NCI-H345 treated with DMSO at 0.1 percent for 48 hours (cell line): ENCODE measurements at regions not wholly inside any gene's neighbourhood (a gene's known extent, or its start where the extent isn't known, plus 50 kb on each side); places are given as distances from the start of the nearest gene placed in this dataset.
"Not testable (repeated sequence)": the region's sequence is repeated elsewhere in the genome, so short reads cannot be mapped to it uniquely, and the experiment has no call there.

ENCODE experiments used
- DNase-seq: peaks from one replicate; lab custom pipeline; 2025; ENCODE audit not compliant: unreplicated experiment; lab: John Stamatoyannopoulos, UW

- not testable (repeated sequence) for DNase-seq
These were observed 658.6 kb upstream of the TMEM132C start for GRCh38 chr12:127608359-127608758.

DNA sequence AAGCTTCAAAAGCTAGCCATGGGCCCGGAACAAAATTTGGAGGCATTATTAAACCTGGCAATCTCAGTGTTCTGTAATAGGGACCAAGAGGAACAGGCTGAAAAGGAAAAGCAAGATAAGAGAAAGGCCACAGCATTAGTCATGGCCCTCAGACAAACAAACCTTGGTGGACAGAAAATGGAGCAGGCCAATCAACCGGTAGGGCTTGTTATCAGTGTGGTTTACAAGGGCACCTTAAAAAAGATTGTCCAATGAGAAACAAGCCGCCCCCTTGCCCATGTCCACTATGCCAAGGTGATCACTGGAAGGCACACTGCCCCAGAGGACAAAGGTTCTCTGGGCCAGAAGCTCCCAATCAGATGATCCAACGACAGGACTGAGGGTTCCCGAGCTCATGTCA is 653.9 kb upstream of the TMEM132C start:
- DNase-seq = no peak

- no peak for DNase-seq
These were observed 646.9 kb upstream of the TMEM132C start for GRCh38 chr12:127619869-127620734.

GRCh38 chr12:127620735-127621355 is 646.1 kb upstream of the TMEM132C start:
- peak; percentile 10 for DNase-seq

DNA sequence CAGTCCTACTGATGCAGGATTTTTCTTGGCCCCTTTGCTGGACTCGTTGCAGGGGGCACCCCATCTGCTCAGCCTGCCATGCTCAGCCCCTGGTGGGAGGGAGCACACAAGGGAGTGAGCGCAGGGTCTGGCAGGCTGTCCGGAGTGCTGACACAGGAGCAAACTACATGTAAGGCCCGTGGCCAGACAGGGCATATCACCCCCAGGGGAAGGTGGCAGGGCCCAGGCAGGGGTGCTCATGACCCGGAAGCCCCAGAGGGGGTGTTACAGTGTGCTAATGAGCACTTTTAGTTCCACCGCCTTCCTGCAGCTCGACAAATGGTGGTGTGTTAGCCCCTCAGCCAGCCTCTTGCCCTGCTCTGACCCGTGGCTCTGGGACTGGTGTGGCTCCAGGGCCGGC is 645.6 kb upstream of the TMEM132C start:
- no peak for DNase-seq

DNA sequence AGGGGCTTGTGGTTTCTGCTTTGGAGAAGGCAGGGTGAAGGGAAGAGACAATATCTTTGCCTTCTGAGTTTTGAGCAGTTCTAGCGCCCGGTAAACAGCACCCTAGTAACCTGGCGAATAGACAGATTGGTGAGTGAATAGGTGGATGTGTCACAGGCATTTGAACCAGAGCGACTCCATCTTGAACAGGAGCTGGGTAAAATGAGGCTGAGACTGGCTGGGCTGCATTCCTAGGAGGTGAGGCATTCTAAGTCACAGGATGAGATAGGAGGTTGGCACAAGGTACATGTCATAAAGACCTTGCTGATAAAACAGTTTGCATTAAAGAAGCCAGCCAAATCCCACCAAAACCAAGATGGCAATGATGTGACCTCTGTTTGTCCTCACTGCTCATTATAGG is 643.6 kb upstream of the TMEM132C start:
- DNase-seq = no peak

GRCh38 chr12:127625176-127625771 is 641.7 kb upstream of the TMEM132C start:
- DNase-seq = no peak

- no peak for DNase-seq
These were observed 638.3 kb upstream of the TMEM132C start for GRCh38 chr12:127628645-127629044.

- no peak for DNase-seq
These were observed 637.7 kb upstream of the TMEM132C start for GRCh38 chr12:127629066-127629820.

- DNase-seq = no peak
These were observed 634.5 kb upstream of the TMEM132C start for GRCh38 chr12:127632461-127632860.

GRCh38 chr12:127635838-127636237 is 631.1 kb upstream of the TMEM132C start:
- no peak for DNase-seq

GRCh38 chr12:127636882-127637281 is 630.1 kb upstream of the TMEM132C start:
- no peak for DNase-seq

DNA sequence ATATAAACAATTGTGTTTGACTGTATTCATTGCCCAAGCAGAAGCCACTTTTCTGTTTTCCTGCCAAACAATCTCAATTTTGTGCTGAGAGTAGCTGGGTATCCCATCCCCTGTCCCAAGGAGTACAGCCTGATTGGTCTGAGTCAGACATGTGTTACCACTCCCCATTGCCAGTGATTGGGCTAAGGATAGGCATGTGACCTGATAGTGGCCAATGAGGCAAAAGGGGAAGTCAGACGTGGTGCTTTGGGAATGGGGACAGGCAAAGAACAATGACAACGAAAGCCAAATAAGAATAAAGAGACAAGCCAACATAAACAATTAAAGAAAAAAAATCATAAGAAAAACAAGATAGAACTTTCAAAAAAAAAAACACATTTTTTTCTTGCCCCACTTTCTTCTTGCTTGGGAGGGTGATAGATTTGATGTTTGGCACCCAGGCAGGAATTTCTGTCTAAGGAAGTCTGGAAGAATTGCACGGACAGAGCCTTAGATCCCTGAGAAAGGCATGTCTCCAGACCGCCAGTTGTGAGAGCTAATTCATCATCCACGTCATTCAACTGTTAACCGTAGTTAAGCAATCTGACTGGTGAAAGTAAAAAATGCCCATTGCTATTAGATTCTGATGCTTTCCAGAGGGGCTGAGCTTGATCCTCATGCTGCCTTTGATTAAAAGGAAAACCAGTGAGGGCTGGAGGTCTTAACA is 626.6 kb upstream of the TMEM132C start:
- DNase-seq = no peak

GRCh38 chr12:127642208-127642607 is 624.8 kb upstream of the TMEM132C start:
- DNase-seq = no peak

- no peak for DNase-seq
These were observed 618.6 kb upstream of the TMEM132C start for GRCh38 chr12:127648321-127648720.

DNA sequence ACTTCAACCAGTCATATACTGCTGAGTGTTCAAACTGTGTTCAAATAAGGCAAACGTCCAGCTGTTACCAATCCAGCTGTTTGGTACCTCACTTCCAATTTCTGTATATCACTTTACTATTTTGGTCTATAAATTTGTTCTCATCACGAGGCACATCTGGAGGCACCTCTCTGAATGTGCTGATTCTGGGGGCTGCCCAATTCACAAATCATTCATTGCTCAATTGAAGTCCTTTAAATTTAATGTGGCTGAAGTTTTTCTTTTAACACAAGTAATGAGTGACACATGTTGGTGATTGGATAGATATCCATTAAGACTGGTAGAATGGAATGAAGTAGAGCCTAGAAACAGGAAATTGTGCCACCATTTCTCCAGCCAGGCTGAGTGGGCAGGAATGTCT is 617.0 kb upstream of the TMEM132C start:
- no peak for DNase-seq

GRCh38 chr12:127650626-127651025 is 616.3 kb upstream of the TMEM132C start:
- no peak for DNase-seq

GRCh38 chr12:127652281-127652680 is 614.7 kb upstream of the TMEM132C start:
- DNase-seq = no peak

GRCh38 chr12:127654383-127654985 is 612.5 kb upstream of the TMEM132C start:
- DNase-seq = no peak

- no peak for DNase-seq
These were observed 611.3 kb upstream of the TMEM132C start for GRCh38 chr12:127655691-127656090.
